SK-N-SH (cell line): ENCODE measurements at regions not wholly inside any gene's neighbourhood (a gene's known extent, or its start where the extent isn't known, plus 50 kb on each side); places are given as distances from the start of the nearest gene placed in this dataset.

ENCODE experiments used
- CTCF ChIA-PET: fragments of 300-600, 350-600 bp; formaldehyde crosslinking; extraction: SDS; loops from one replicate; lab custom pipeline; 2021; lab: Yijun Ruan, JAX
- POLR2A ChIA-PET: fragments of 350-600 bp; sonication (Branson Sonifier 250); formaldehyde crosslinking; extraction: SDS; loops from one replicate; lab custom pipeline; 2020; ENCODE audit warnings: antibody characterized with exemption, inconsistent platforms; lab: Yijun Ruan, JAX
- DNase-seq: peaks from one replicate; pipeline ENCODE4 v3.0.0; 2012
- H2AFZ ChIP-seq: fragments of 200-600 bp; sonication (generic); 2 replicates; pipeline ENCODE4 v1.8.1; 2016; ENCODE audit warnings: antibody characterized with exemption, mild to moderate bottlenecking, low read depth
- H3F3A ChIP-seq: fragments of 200-600 bp; sonication (generic); replicated peaks from 2 replicates; pipeline ENCODE3; 2016; ENCODE audit warnings: antibody characterized with exemption, mild to moderate bottlenecking; ENCODE audit not compliant: insufficient read depth
- H3K27ac ChIP-seq, 2 experiments: fragments of 200-500 bp in 1 of 2; fragments of 200-600 bp in 1 of 2; sonication (Bioruptor generic) in 1 of 2; sonication (generic), shearing (Covaris generic) in 1 of 2; 2 replicates each; pipeline versions ENCODE4 v1.5.1 to v1.6.1; 2014 to 2016; ENCODE audit warnings: low read depth in 2 of 2, inconsistent platforms in 1 of 2, low read length in 1 of 2, mild to moderate bottlenecking in 1 of 2, mixed read lengths in 1 of 2
- H3K27me3 ChIP-seq: fragments of 200-600 bp; sonication (generic), shearing (Covaris generic); 2 replicates; pipeline ENCODE4 v1.6.1; 2016; ENCODE audit warnings: mixed run types; ENCODE audit not compliant: insufficient read depth
- H3K36me3 ChIP-seq, 2 experiments: fragments of 200-500 bp in 1 of 2; fragments of 200-600 bp in 1 of 2; sonication (Bioruptor generic) in 1 of 2; sonication (generic) in 1 of 2; replicated peaks in 1 of 2; 2 replicates each; pipeline versions ENCODE3 to v1.5.1; 2014 to 2016; ENCODE audit warnings: low read length in 1 of 2, mild to moderate bottlenecking in 1 of 2; ENCODE audit not compliant: insufficient read depth in 2 of 2, control insufficient read depth in 1 of 2
- H3K4me1 ChIP-seq, 2 experiments: fragments of 200-500 bp in 1 of 2; fragments of 200-600 bp in 1 of 2; sonication (Bioruptor generic) in 1 of 2; sonication (generic), shearing (Covaris generic) in 1 of 2; 2 replicates each; pipeline versions ENCODE4 v1.5.1 to v1.6.1; 2014 to 2016; ENCODE audit warnings: low read depth in 1 of 2, low read length in 1 of 2, mixed run types in 1 of 2; ENCODE audit not compliant: insufficient read depth in 2 of 2, control insufficient read depth in 1 of 2
- H3K4me2 ChIP-seq: fragments of 200-600 bp; sonication (generic), shearing (Covaris generic); 2 replicates; pipeline ENCODE4 v1.6.1; 2017; ENCODE audit warnings: mixed run types
- H3K4me3 ChIP-seq, 2 experiments: fragments of 200-500 bp in 1 of 2; fragments of 200-600 bp in 1 of 2; sonication (Bioruptor generic) in 1 of 2; sonication (generic), shearing (Covaris generic) in 1 of 2; 2 replicates each; pipeline versions ENCODE4 v1.5.1 to v1.8.1; 2014 to 2016; ENCODE audit warnings: low read depth in 2 of 2, inconsistent platforms in 1 of 2, low read length in 1 of 2, mild to moderate bottlenecking in 1 of 2, mixed read lengths in 1 of 2, moderate library complexity in 1 of 2
- H3K79me2 ChIP-seq: fragments of 200-600 bp; sonication (generic); 2 replicates; pipeline ENCODE4 v1.8.1; 2017; ENCODE audit warnings: mild to moderate bottlenecking; ENCODE audit not compliant: insufficient read depth
- H3K9ac ChIP-seq: fragments of 200-600 bp; sonication (generic); 2 replicates; pipeline ENCODE4 v1.6.1; 2017; ENCODE audit warnings: mixed run types
- H3K9me2 ChIP-seq: fragments of 200-600 bp; sonication (generic); 2 replicates; pipeline ENCODE4 v1.6.1; 2017; ENCODE audit warnings: mixed run types
- H3K9me3 ChIP-seq: fragments of 200-600 bp; sonication (generic); 2 replicates; pipeline ENCODE4 v1.6.1; 2017; ENCODE audit warnings: mixed run types, mild to moderate bottlenecking, moderate library complexity
- H4K20me1 ChIP-seq: fragments of 200-600 bp; sonication (generic); 2 replicates; pipeline ENCODE4 v1.6.1; 2017; ENCODE audit warnings: mild to moderate bottlenecking, mixed run types; ENCODE audit not compliant: insufficient read depth
- ELF1 ChIP-seq: IDR thresholded peaks from 2 replicates; pipeline ENCODE4 v1.4.0; 2012
- EZH2phosphoT487 ChIP-seq: fragments of 200-600 bp; sonication (generic); IDR thresholded peaks from 2 replicates; pipeline ENCODE4 v1.6.1; 2017; ENCODE audit warnings: low read depth, mixed run types, mild to moderate bottlenecking, antibody characterized with exemption, moderate library complexity, borderline replicate concordance
- FOXM1 ChIP-seq: IDR thresholded peaks from 2 replicates; pipeline ENCODE4 v1.4.0; 2012; ENCODE audit warnings: low read depth, mild to moderate bottlenecking
- GABPA ChIP-seq: IDR thresholded peaks from 2 replicates; pipeline ENCODE4 v1.4.0; 2012; ENCODE audit warnings: low read depth, mild to moderate bottlenecking
- GATA2 ChIP-seq: sonication (generic); formaldehyde crosslinking; IDR thresholded peaks from 2 replicates; pipeline ENCODE4 v1.5.0; 2020; ENCODE audit warnings: mild to moderate bottlenecking, missing genetic modification reagents
- MXI1 ChIP-seq: IDR thresholded peaks from 2 replicates; pipeline ENCODE4 v1.6.1; 2012; ENCODE audit warnings: mild to moderate bottlenecking, low read depth, low read length, improper control_type of control experiment
- NFIC ChIP-seq: IDR thresholded peaks from 2 replicates; pipeline ENCODE4 v1.4.0; 2012; ENCODE audit warnings: borderline replicate concordance
- NRF1 ChIP-seq: IDR thresholded peaks from 2 replicates; pipeline ENCODE4 v1.6.1; 2012; ENCODE audit warnings: low read depth, mild to moderate bottlenecking, low read length
- PBX3 ChIP-seq: IDR thresholded peaks from 2 replicates; pipeline ENCODE4; 2012
- POLR2AphosphoS5 ChIP-seq: IDR thresholded peaks from 2 replicates; pipeline ENCODE4 v1.6.1; 2012; ENCODE audit warnings: low read depth, low read length
- REST ChIP-seq: IDR thresholded peaks from 2 replicates; pipeline ENCODE4 v1.6.1; 2012; ENCODE audit warnings: mild to moderate bottlenecking, low read depth, low read length, moderate library complexity
- SIN3A ChIP-seq: IDR thresholded peaks from 2 replicates; pipeline ENCODE4 v1.6.1; 2012; ENCODE audit warnings: low read depth, mild to moderate bottlenecking, low read length, moderate library complexity, borderline replicate concordance
- SMC3 ChIP-seq: IDR thresholded peaks from 2 replicates; pipeline ENCODE4 v1.6.1; 2012; ENCODE audit warnings: low read depth, low read length, improper control_type of control experiment
- USF1 ChIP-seq: IDR thresholded peaks from 2 replicates; pipeline ENCODE4 v1.4.0; 2012; ENCODE audit warnings: low read depth, borderline replicate concordance
- USF2 ChIP-seq: fragments of 150-350 bp; IDR thresholded peaks from 2 replicates; pipeline ENCODE4 v1.6.1; 2017; ENCODE audit warnings: antibody characterized with exemption, low read length, low read depth, borderline replicate concordance
- YY1 ChIP-seq: IDR thresholded peaks from 2 replicates; pipeline ENCODE4 v1.4.0; 2012; ENCODE audit warnings: low read depth, mild to moderate bottlenecking
- WGBS: methylation state at CpG from one replicate; pipeline ENCODE4 v1.1.6; 2017; ENCODE audit warnings: low lambda C conversion rate; 5-methylcytosine and 5-hydroxymethylcytosine counted together

- H3K36me3 ChIP-seq = no peaks in the 10 kb centered on the region
- no peak overlapping the region for H3K4me3 ChIP-seq
- H3K27ac ChIP-seq = no peak overlapping the region
- no peaks in the 10 kb centered on the region for H3K79me2 ChIP-seq
- H3K9me3 ChIP-seq = no peaks in the 10 kb centered on the region
- 70% methylated on average over 3 of the region's 3 CpGs for WGBS
- H2AFZ ChIP-seq = no peak overlapping the region
- H4K20me1 ChIP-seq = no peaks in the 10 kb centered on the region
- no peak for TF ChIP-seq ELF1
- TF ChIP-seq GATA2 (CRISPR knock-in tag) = no peak
- TF ChIP-seq USF2 = no peak
- TF ChIP-seq MXI1 = no peak
- no peak for TF ChIP-seq NFIC
- no peak for TF ChIP-seq REST
- TF ChIP-seq SMC3 = no peak
- TF ChIP-seq POLR2AphosphoS5 = no peak
- TF ChIP-seq FOXM1 = no peak
- TF ChIP-seq PBX3 = no peak
- no peak for TF ChIP-seq EZH2phosphoT487
- no peak for TF ChIP-seq SIN3A
- TF ChIP-seq NRF1 = no peak
- TF ChIP-seq YY1 = no peak
- TF ChIP-seq GABPA = no peak
- no peak for TF ChIP-seq USF1
- H3K9me2 ChIP-seq = no peaks in the 10 kb centered on the region
- ChIA-PET CTCF (interaction anchor here (1.0 kb wide), 2 partner anchors 10 to 156 kb away, joined by 3 to 4 read pairs; no protein-coding TSS in a partner anchor), POLR2A (no interaction called here)
- H3K9ac ChIP-seq = no peak overlapping the region
- no peak overlapping the region for H3K4me2 ChIP-seq
- H3F3A ChIP-seq = no peaks in the 10 kb centered on the region
- H3K4me1 ChIP-seq = no peaks in the 10 kb centered on the region; a peak in 2 of 4 replicates
- no peaks in the 10 kb centered on the region for H3K27me3 ChIP-seq
- no peak for DNase-seq
These were observed 73.1 kb downstream of the GPR88 start for GRCh38 chr1:100611086-100611485.
